ENCODE measurements at regions not wholly inside any gene's neighbourhood (a gene's known extent, or its start where the extent isn't known, plus 50 kb on each side); places are given as distances from the start of the nearest gene placed in this dataset.

DNA sequence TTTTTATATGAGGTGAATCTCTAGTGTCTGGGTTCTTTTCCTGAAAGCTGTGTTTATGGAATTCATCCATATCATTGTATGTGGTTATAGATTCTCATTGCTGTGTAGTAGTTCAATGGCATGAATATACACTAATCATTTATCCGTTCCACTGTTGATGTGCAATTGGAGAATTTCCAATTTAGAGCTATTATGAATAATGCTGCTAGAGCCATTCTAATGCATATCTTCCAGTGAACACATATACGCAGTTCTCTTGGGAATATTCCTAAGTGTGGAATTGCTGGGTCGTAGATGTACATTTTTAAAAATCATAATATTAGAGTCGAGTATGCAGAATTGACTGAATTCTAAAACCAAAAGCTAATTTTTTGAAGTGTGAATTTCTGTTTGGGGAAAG, 327.5 kb upstream of the JAG1 start:
- no peak overlapping the region for H3K4me3 ChIP-seq (ENCODE audit: low read depth, low read length)
- DNase-seq (ENCODE audit: low read depth) = no peak

DNA sequence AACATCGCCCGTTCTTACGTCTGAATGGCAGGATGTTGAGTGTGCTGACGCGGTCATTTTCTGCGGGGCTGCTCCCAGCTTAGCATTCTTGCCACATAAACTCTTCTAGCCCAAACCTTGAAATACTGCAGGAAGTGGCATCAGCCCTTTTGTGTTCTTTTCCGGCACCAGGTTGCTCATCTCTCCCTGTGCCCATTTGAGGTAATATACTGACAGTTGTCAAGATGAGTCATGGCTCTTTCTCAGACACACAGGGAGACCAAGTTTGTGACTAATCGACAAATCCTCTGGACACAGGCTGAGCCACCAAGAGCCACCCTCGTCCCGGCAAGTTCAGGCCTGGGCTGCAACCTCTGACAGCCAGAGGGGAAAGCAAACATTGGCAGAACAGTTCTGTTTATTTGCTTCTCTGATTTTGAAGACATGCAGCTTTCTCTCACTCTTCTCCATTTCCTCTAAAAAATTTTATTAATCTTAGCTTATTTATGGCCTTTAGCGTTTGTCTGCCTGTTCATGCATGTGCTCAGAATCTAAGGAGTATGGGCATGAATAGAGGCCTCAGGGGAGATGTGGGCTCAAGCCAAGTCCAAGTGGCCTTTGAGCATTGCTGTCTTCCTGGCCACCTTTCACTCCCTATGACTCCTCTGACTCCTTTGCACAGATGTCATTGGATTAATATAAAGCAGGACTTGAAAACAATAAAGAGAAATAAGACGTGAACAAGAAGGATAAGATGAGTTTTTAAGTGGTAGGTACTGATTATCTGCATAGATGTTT, 328.2 kb upstream of the JAG1 start:
- peak; percentile 76 for DNase-seq (ENCODE audit: low read depth)
- H3K4me3 ChIP-seq (ENCODE audit: low read depth, low read length) = no peak overlapping the region
- TF ChIP-seq, protein P1, sequence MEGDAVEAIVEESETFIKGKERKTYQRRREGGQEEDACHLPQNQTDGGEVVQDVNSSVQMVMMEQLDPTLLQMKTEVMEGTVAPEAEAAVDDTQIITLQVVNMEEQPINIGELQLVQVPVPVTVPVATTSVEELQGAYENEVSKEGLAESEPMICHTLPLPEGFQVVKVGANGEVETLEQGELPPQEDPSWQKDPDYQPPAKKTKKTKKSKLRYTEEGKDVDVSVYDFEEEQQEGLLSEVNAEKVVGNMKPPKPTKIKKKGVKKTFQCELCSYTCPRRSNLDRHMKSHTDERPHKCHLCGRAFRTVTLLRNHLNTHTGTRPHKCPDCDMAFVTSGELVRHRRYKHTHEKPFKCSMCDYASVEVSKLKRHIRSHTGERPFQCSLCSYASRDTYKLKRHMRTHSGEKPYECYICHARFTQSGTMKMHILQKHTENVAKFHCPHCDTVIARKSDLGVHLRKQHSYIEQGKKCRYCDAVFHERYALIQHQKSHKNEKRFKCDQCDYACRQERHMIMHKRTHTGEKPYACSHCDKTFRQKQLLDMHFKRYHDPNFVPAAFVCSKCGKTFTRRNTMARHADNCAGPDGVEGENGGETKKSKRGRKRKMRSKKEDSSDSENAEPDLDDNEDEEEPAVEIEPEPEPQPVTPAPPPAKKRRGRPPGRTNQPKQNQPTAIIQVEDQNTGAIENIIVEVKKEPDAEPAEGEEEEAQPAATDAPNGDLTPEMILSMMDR (conservative IDR thresholded peaks at IDR 0.05; ENCODE audit: low read depth, low read length) = no peak

More for the DNA sequence above, 327.5 kb upstream of the JAG1 start:
- TF ChIP-seq, protein P1 (conservative IDR thresholded peaks at IDR 0.05; ENCODE audit: low read depth, low read length) = no peak

DNA sequence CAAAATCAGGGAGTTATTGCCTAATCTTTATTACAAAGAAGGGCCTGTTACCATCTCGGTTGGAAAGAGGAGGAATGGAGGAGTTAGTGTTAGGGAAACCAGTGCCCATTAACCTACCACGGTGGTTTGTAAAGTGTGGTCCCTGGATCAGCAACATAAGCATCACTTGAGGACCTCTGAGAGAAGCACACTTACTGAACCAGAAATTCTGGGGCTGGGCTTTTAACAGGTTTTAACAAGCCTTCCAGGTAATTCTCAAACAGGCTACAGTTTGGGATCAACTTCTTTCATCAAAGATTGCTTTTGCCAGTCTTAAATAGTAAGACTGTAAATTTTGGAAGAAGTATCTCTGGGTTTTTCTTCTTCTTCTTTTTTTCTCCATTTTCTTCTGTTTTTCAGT, 329.5 kb upstream of the JAG1 start:
- H3K4me3 ChIP-seq (ENCODE audit: low read depth, low read length) = no peak overlapping the region
- TF ChIP-seq, protein P1 (conservative IDR thresholded peaks at IDR 0.05; ENCODE audit: low read depth, low read length) = peak; percentile 2
- DNase-seq (ENCODE audit: low read depth) = no peak

DNA sequence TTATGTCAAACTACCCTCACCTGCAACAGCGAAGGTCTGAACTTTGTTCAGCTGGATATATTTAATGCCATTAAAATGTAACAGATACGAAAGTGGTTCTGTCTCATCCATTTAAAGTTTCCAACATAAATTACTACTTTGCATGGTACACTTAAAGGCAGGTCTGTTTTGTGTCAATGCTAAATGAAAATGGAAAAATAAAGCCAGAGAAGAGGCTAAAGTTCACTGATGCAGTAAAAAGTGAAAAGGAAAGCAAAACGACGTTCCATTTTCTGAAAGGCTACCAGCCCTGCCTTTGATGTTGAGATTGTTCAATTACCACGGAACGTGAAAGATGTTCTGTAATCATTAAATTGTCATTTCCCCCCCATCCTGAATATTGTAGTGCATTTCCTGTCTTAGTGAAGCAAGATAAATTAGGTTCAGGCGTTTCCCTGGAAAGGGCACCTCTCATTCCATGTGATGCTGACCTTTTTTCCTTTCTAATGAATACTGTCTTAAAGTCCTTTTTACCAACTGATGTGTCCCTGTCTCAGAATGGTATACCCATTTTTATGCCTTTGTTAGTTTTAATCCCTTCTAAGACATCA, 334.7 kb upstream of the JAG1 start:
- no peak for DNase-seq (ENCODE audit: low read depth)
- no peak overlapping the region for H3K4me3 ChIP-seq (ENCODE audit: low read depth, low read length)
- TF ChIP-seq, protein P1 (conservative IDR thresholded peaks at IDR 0.05; ENCODE audit: low read depth, low read length) = no peak

DNA sequence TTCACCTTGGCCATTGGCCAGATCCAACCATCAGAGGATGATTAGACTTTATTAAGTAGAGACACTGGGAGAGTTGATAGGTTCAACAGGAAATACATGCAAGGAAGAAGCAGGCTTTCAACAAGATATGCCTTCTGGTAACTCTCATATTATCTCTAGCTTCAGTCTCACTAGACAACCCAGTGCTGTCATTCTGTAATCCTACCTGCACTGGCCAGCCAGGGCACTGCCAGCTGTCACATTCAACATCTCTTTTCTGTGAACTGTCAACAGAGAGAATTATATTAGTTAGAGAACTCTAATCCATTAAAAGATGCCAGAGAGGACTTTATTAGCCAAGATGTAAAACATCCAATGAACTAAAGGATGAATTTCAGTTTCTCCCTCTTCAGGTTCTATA, 337.9 kb upstream of the JAG1 start:
- DNase-seq (ENCODE audit: low read depth) = no peak
- H3K4me3 ChIP-seq (ENCODE audit: low read depth, low read length) = no peak overlapping the region
- TF ChIP-seq, protein P1 (conservative IDR thresholded peaks at IDR 0.05; ENCODE audit: low read depth, low read length) = no peak

DNA sequence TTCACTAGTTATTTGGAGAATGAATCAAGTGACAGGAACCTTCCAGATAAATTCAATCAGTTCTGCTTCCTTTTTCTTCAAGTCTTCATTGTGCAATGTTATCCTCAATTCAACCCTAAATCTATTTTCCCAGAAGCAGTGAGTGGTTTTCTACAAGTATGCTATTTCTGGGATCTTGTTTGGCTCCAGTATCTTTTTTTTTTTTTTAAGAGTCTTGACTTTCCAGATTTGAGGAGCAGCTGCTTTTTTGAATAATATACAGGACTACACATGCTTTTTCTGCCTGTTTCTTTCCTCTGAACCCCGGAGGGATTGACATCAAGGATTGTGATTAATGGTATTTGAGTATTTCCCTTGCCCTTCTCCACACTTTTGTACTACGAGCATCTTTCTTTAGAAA, 339.2 kb upstream of the JAG1 start:
- no peak for DNase-seq (ENCODE audit: low read depth)
- H3K4me3 ChIP-seq (ENCODE audit: low read depth, low read length) = no peak overlapping the region
- TF ChIP-seq, protein P1 (conservative IDR thresholded peaks at IDR 0.05; ENCODE audit: low read depth, low read length) = no peak

DNA sequence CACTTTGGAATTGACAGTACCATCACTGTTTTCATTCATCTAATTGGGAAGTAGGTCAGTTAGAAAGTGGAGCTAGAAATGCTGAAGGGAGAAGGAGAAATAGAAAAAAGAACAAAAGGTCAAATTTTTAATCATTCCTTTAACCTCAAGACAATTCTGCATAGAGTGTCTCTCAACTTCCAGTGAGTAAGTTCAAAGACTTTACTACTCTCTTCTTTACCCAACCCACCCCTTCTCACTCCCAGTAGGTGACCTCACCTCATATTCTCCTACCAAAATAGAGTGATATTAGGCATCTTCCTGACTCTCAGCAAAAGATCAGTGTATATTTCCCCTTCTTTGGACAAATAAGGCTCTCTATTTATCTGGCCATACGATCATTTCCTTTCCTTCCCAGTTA, 340.0 kb upstream of the JAG1 start:
- H3K4me3 ChIP-seq (ENCODE audit: low read depth, low read length) = no peak overlapping the region
- TF ChIP-seq, protein P1 (conservative IDR thresholded peaks at IDR 0.05; ENCODE audit: low read depth, low read length) = no peak
- no peak for DNase-seq (ENCODE audit: low read depth)
